ENCODE measurements at regions not wholly inside any gene's neighbourhood (a gene's known extent, or its start where the extent isn't known, plus 50 kb on each side); places are given as distances from the start of the nearest gene placed in this dataset.
"Not testable (repeated sequence)": the region's sequence is repeated elsewhere in the genome, so short reads cannot be mapped to it uniquely, and the experiment has no call there.

DNA sequence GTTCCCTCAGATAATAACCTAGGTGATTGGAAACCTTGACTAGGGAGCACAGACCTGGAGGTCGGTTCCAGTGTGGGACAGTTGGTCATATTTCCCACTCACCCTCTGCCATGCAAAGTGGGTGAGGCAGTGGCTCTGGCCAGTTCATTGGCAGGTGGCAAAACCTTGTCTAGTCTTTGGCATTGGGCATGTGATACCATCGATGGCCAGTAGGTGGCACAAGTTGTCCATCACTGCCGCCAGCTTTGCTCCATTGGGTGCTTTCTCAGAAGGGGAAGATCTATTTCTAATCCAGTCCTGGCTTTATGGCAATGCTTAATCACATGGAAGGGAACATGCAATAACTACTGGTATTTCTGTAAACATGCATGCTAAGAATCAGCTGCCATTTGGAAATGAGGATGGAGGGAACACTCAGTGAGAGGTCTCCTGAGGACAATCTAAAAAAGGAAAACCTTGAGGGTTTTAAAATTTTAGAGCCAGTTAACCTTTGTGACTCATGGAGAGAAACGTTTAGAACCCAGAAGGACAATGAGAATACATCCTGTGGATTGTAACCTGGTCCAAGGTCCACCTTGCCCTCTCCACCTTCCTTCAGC lies 207.5 kb upstream of the PLGLB1 start:
- TF ChIP-seq, protein P1, sequence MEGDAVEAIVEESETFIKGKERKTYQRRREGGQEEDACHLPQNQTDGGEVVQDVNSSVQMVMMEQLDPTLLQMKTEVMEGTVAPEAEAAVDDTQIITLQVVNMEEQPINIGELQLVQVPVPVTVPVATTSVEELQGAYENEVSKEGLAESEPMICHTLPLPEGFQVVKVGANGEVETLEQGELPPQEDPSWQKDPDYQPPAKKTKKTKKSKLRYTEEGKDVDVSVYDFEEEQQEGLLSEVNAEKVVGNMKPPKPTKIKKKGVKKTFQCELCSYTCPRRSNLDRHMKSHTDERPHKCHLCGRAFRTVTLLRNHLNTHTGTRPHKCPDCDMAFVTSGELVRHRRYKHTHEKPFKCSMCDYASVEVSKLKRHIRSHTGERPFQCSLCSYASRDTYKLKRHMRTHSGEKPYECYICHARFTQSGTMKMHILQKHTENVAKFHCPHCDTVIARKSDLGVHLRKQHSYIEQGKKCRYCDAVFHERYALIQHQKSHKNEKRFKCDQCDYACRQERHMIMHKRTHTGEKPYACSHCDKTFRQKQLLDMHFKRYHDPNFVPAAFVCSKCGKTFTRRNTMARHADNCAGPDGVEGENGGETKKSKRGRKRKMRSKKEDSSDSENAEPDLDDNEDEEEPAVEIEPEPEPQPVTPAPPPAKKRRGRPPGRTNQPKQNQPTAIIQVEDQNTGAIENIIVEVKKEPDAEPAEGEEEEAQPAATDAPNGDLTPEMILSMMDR (IDR thresholded peaks at IDR 0.05; ENCODE audit: extremely low read depth in 1 of 2, insufficient read depth in 1 of 2, low read depth in 1 of 2, low read length in 2 of 2) = peak; percentile 22 to 25
- not testable (repeated sequence) for TF ChIP-seq EZH2 (IDR thresholded peaks at IDR 0.05; ENCODE audit: borderline replicate concordance, low read depth, low read length, severe bottlenecking); POLR2A (IDR thresholded peaks at IDR 0.05; ENCODE audit: low read depth, low read length); POLR2AphosphoS5 (IDR thresholded peaks at IDR 0.05; ENCODE audit: insufficient read depth, low read depth, low read length); MYC (IDR thresholded peaks at IDR 0.05; ENCODE audit: low read depth, low read length); GATA2 (IDR thresholded peaks at IDR 0.05; ENCODE audit: insufficient read depth, insufficient read length, low read depth, low read length); FOS (IDR thresholded peaks at IDR 0.05; ENCODE audit: borderline replicate concordance, insufficient read depth, low read length)
- TF ChIP-seq, protein P2, sequence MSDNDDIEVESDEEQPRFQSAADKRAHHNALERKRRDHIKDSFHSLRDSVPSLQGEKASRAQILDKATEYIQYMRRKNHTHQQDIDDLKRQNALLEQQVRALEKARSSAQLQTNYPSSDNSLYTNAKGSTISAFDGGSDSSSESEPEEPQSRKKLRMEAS (IDR thresholded peaks at IDR 0.05; ENCODE audit: insufficient read depth, insufficient read length) = not testable (repeated sequence)
